ENCODE measurements at regions not wholly inside any gene's neighbourhood (a gene's known extent, or its start where the extent isn't known, plus 50 kb on each side); places are given as distances from the start of the nearest gene placed in this dataset.

DNA sequence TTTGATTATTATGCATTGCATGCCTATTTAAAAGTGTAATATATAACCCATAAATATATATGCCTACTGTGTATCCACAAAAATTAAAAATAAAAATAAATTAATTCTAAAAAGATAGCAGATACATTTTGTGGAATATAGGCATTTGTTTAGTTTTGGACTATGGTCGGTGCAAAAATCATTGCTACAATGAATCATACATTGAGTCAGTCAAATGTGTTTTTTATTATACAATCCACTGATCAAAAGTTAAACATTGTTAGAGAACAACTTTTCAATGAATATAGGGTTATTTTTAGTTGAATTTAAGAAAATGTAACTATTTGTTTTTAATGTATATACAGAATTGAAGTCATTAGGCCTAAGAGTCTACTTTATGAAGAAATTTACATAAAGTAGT lies 885.9 kb downstream of the EFNA5 start:
- Histone ChIP-seq H4K20me1 (ENCODE audit: insufficient read depth, low read length) (no peaks in the 10 kb centered on the region), H2BK120ac (ENCODE audit: low read depth, low read length) (no peak overlapping the region), H2BK5ac (ENCODE audit: low read depth, low read length, poor library complexity, severe bottlenecking) (no peak overlapping the region), H2AK9ac (replicated peaks; ENCODE audit: low read depth, low read length, poor library complexity) (no peak overlapping the region), H3K36me3 (ENCODE audit: control insufficient read depth, insufficient read depth, low read length) (no peaks in the 10 kb centered on the region), H3K9me1 (ENCODE audit: insufficient read depth, low read length) (no peaks in the 10 kb centered on the region), H3K4ac (ENCODE audit: low read depth, low read length) (no peak overlapping the region), H3K27ac (ENCODE audit: insufficient read depth, low read length) (no peak overlapping the region), H4K91ac (ENCODE audit: insufficient read depth, low read depth, low read length) (no peak overlapping the region), H2BK15ac (ENCODE audit: low read depth, low read length) (no peak overlapping the region), H3K4me1 (ENCODE audit: control insufficient read depth, insufficient read depth, low read length) (no peaks in the 10 kb centered on the region), H3K79me1 (ENCODE audit: low read depth in 1 of 2, low read length in 2 of 2) (no peaks in the 10 kb centered on the region), H2AK5ac (ENCODE audit: low read depth, low read length) (no peak overlapping the region), H3K56ac (ENCODE audit: extremely low read depth, insufficient read depth, low read length) (no peak overlapping the region), H3K27me3 (ENCODE audit: control insufficient read depth, insufficient read depth, low read length) (no peaks in the 10 kb centered on the region), H2AFZ (replicated peaks; ENCODE audit: low read length, poor library complexity) (no peak overlapping the region), H3K14ac (replicated peaks; ENCODE audit: low read depth, low read length) (no peak overlapping the region), H3K4me3 (ENCODE audit: insufficient read depth, low read depth, low read length) (no peak overlapping the region), H3K4me2 (ENCODE audit: low read depth, low read length) (no peak overlapping the region), H4K5ac (ENCODE audit: low read depth, low read length) (no peak overlapping the region), H2BK20ac (ENCODE audit: low read depth, low read length) (no peak overlapping the region), H3K9ac (ENCODE audit: low read depth, low read length) (no peak overlapping the region), H4K8ac (ENCODE audit: low read depth in 2 of 2, low read length in 2 of 2) (no peak overlapping the region), H3K9me3 (ENCODE audit: control insufficient read depth, insufficient read depth, low read length) (0 out of 2 replicates have a peak, but pooled peaks cover 3% of the 10 kb centered on the region), H3K23ac (ENCODE audit: low read depth, low read length) (no peak overlapping the region), H3K18ac (ENCODE audit: low read depth, low read length) (no peak overlapping the region)
- ChIA-PET CTCF (no interaction called here), POLR2A (ENCODE audit: unreplicated experiment) (no interaction called here)
- intact Hi-C loops (cut with micrococcal nuclease) (no loop called here), in situ Hi-C loops (cut with MboI; ENCODE audit: low sequenced_read_pairs) (no loop called here), dilution Hi-C loops (cut with HindIII; ENCODE audit: low sequenced_read_pairs, unreplicated experiment) (no loop called here)
- ATAC-seq (ENCODE audit: low read depth), result no peak
- BruUV-seq (replicated peaks), result no TSS peak
- TF ChIP-seq POLR2A (IDR thresholded peaks at IDR 0.05; ENCODE audit: low read depth, low read length) (no peak), MXI1 (IDR thresholded peaks at IDR 0.05; ENCODE audit: borderline replicate concordance, low read depth, low read length) (no peak), SMC3 (IDR thresholded peaks at IDR 0.05; ENCODE audit: low read depth, low read length) (no peak)
- TF ChIP-seq, protein P1, sequence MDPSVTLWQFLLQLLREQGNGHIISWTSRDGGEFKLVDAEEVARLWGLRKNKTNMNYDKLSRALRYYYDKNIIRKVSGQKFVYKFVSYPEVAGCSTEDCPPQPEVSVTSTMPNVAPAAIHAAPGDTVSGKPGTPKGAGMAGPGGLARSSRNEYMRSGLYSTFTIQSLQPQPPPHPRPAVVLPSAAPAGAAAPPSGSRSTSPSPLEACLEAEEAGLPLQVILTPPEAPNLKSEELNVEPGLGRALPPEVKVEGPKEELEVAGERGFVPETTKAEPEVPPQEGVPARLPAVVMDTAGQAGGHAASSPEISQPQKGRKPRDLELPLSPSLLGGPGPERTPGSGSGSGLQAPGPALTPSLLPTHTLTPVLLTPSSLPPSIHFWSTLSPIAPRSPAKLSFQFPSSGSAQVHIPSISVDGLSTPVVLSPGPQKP (IDR thresholded peaks at IDR 0.05; ENCODE audit: borderline replicate concordance, low read depth, low read length), result no peak
- no CpG with 5 or more reads among the region's 1 CpG for WGBS, 2 experiments (ENCODE audit: extremely low coverage in 2 of 2, insufficient read length in 1 of 2)
- no peak for DNase-seq

All from IMR-90 (cell line).